NCI-H226 (cell line): ENCODE measurements at regions not wholly inside any gene's neighbourhood (a gene's known extent, or its start where the extent isn't known, plus 50 kb on each side); places are given as distances from the start of the nearest gene placed in this dataset.
A peak's percentile ranks its signal among the peaks of the same experiment; 100 is the strongest.

Experiments
- DNase-seq: peaks from one replicate; pipeline ENCODE4 v3.0.0-alpha.2; 2015

- no peak for DNase-seq
Observed at GRCh38 chr22:27153386-27153785, 496.0 kb downstream of the MIAT start.

GRCh38 chr22:27154717-27155116 is 497.3 kb downstream of the MIAT start:
- DNase-seq, result no peak

- no peak for DNase-seq
Observed at GRCh38 chr22:27156821-27157489, 499.6 kb downstream of the MIAT start.

- DNase-seq, result no peak
Observed at GRCh38 chr22:27157666-27158370, 500.4 kb downstream of the MIAT start.

- no peak for DNase-seq
Observed at GRCh38 chr22:27159016-27159415, 501.6 kb downstream of the MIAT start.

GRCh38 chr22:27159716-27160295 is 502.4 kb downstream of the MIAT start:
- no peak for DNase-seq

- no peak for DNase-seq
Observed at GRCh38 chr22:27163162-27164137, 506.1 kb downstream of the MIAT start.

- no peak for DNase-seq
Observed at GRCh38 chr22:27164781-27165503, 507.6 kb downstream of the MIAT start.

GRCh38 chr22:27168681-27169080 is 511.3 kb downstream of the MIAT start:
- no peak for DNase-seq

GRCh38 chr22:27170491-27170890 is 513.1 kb downstream of the MIAT start:
- peak; percentile 69 for DNase-seq

- DNase-seq, result no peak
Observed at GRCh38 chr22:27171212-27171611, 513.8 kb downstream of the MIAT start.

GRCh38 chr22:27173530-27173929 is 516.1 kb downstream of the MIAT start:
- no peak for DNase-seq

GRCh38 chr22:27175021-27175838 is 517.8 kb downstream of the MIAT start:
- no peak for DNase-seq

GRCh38 chr22:27175974-27176373 is 518.6 kb downstream of the MIAT start:
- DNase-seq, result no peak

GRCh38 chr22:27179161-27179560 is 521.8 kb downstream of the MIAT start:
- DNase-seq, result no peak

GRCh38 chr22:27181537-27181936 is 524.1 kb downstream of the MIAT start:
- DNase-seq, result no peak

- no peak for DNase-seq
Observed at GRCh38 chr22:27183474-27183873, 526.1 kb downstream of the MIAT start.

- no peak for DNase-seq
Observed at GRCh38 chr22:27185099-27185709, 527.8 kb downstream of the MIAT start.

GRCh38 chr22:27185760-27186302 is 528.4 kb downstream of the MIAT start:
- no peak for DNase-seq

GRCh38 chr22:27186643-27187042 is 529.3 kb downstream of the MIAT start:
- DNase-seq, result no peak
